ENCODE measurements at regions not wholly inside any gene's neighbourhood (a gene's known extent, or its start where the extent isn't known, plus 50 kb on each side); places are given as distances from the start of the nearest gene placed in this dataset.

- ATAC-seq: no peak
- no peak for TF ChIP-seq ESRRG (CRISPR knock-in tag; IDR thresholded peaks at IDR 0.05)
These were observed 518.9 kb upstream of the CELF2 start for GRCh38 chr10:10498781-10499180.

GRCh38 chr10:10499839-10500238 lies 517.8 kb upstream of the CELF2 start:
- TF ChIP-seq TSHZ2 (CRISPR knock-in tag; IDR thresholded peaks at IDR 0.05) (no peak), ISL1 (CRISPR knock-in tag; IDR thresholded peaks at IDR 0.05) (no peak), CREB5 (CRISPR knock-in tag; IDR thresholded peaks at IDR 0.05; ENCODE audit: low read depth) (no peak), CSRNP3 (CRISPR knock-in tag; IDR thresholded peaks at IDR 0.05) (no peak), BACH2 (CRISPR knock-in tag; IDR thresholded peaks at IDR 0.05; ENCODE audit: borderline replicate concordance) (no peak), ZNF70 (CRISPR knock-in tag; IDR thresholded peaks at IDR 0.05) (no peak), ZC3H10 (CRISPR knock-in tag; IDR thresholded peaks at IDR 0.05) (no peak), POU6F1 (CRISPR knock-in tag; IDR thresholded peaks at IDR 0.05; ENCODE audit: borderline replicate concordance, low read depth) (no peak), SNAI2 (CRISPR knock-in tag; IDR thresholded peaks at IDR 0.05) (no peak), ZNF565 (CRISPR knock-in tag; conservative IDR thresholded peaks at IDR 0.05; ENCODE audit: low read depth) (no peak), ARNTL (CRISPR knock-in tag; IDR thresholded peaks at IDR 0.05; ENCODE audit: borderline replicate concordance, low read depth) (no peak)
- no peak for ATAC-seq

GRCh38 chr10:10500937-10501336 lies 516.7 kb upstream of the CELF2 start:
- ATAC-seq: no peak
- TF ChIP-seq TCF4 (CRISPR knock-in tag; IDR thresholded peaks at IDR 0.05; ENCODE audit: borderline replicate concordance) (no peak), ISL1 (CRISPR knock-in tag; IDR thresholded peaks at IDR 0.05) (no peak), TSHZ2 (CRISPR knock-in tag; IDR thresholded peaks at IDR 0.05) (no peak), CSRNP3 (CRISPR knock-in tag; IDR thresholded peaks at IDR 0.05) (no peak)

GRCh38 chr10:10503772-10504171 lies 513.9 kb upstream of the CELF2 start:
- ATAC-seq: no peak

More at GRCh38 chr10:10503772-10504171, 513.9 kb upstream of the CELF2 start:
- TF ChIP-seq TOX (CRISPR knock-in tag; IDR thresholded peaks at IDR 0.05; ENCODE audit: borderline replicate concordance) (no peak), OSR1 (CRISPR knock-in tag; IDR thresholded peaks at IDR 0.05) (no peak), ZNF565 (CRISPR knock-in tag; conservative IDR thresholded peaks at IDR 0.05; ENCODE audit: low read depth) (no peak), BACH2 (CRISPR knock-in tag; IDR thresholded peaks at IDR 0.05; ENCODE audit: borderline replicate concordance) (no peak), ESRRG (CRISPR knock-in tag; IDR thresholded peaks at IDR 0.05) (no peak), TCF4 (CRISPR knock-in tag; IDR thresholded peaks at IDR 0.05; ENCODE audit: borderline replicate concordance) (no peak), ZNF8 (CRISPR knock-in tag; IDR thresholded peaks at IDR 0.05) (no peak), ZFP3 (CRISPR knock-in tag; IDR thresholded peaks at IDR 0.05) (no peak), ZNF70 (CRISPR knock-in tag; IDR thresholded peaks at IDR 0.05) (no peak), GLIS3 (CRISPR knock-in tag; IDR thresholded peaks at IDR 0.05) (no peak), CREB5 (CRISPR knock-in tag; IDR thresholded peaks at IDR 0.05; ENCODE audit: low read depth) (no peak)
